ENCODE measurements at regions not wholly inside any gene's neighbourhood (a gene's known extent, or its start where the extent isn't known, plus 50 kb on each side); places are given as distances from the start of the nearest gene placed in this dataset.

DNA sequence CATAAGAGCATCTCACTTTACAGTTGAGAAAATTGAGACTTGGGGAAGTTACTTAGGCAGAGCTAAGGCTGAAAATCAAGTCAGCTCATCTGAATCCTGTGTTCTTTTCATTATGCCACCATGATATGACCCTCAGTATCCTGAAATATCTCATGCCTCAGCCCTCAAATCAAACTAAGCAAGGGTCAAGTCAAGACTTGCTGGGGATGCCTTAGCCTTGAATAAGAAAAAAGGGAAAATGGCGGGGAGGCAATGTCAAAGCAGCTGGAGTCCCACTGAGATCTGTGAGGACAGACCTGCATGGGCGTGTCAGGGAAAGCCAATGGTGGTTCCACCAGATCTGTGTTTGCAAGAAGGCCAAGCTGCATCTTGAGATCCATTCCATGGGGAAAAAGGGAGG is 91.0 kb upstream of the CACUL1 start:
- DNase-seq (ENCODE audit: low spot score), result no peak

DNA sequence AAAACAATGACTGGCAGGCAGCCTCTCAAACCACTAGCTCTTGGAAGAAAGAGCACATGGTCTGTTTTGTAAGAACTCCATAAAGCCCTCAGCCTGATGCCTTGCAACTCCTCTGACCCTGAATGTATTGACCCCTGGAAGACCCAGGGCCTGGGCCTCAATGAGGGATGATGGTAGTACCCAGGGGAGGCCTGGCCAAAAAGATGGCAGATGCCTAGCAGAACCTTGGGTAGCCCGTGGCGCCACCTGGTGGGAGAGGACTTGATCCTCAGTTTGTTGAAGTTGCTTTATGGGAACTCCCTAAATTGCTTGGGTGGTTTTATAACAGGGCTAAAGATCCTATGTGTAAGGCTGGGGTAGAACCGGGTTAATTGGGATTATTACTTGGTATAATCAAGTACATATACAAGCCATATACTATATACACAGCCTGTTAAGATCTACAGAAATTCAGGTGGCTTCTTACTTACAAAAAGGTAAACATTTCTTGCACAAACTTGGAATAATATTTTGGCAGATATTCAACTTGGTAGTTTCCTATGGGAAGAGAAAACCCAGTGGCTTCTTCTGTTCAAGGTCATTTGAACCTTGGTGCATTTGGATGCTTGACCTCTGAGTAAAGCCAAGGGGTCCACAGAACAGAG is 95.8 kb upstream of the CACUL1 start:
- peak; percentile 53 for DNase-seq (ENCODE audit: low spot score)
- TF ChIP-seq, protein P1, sequence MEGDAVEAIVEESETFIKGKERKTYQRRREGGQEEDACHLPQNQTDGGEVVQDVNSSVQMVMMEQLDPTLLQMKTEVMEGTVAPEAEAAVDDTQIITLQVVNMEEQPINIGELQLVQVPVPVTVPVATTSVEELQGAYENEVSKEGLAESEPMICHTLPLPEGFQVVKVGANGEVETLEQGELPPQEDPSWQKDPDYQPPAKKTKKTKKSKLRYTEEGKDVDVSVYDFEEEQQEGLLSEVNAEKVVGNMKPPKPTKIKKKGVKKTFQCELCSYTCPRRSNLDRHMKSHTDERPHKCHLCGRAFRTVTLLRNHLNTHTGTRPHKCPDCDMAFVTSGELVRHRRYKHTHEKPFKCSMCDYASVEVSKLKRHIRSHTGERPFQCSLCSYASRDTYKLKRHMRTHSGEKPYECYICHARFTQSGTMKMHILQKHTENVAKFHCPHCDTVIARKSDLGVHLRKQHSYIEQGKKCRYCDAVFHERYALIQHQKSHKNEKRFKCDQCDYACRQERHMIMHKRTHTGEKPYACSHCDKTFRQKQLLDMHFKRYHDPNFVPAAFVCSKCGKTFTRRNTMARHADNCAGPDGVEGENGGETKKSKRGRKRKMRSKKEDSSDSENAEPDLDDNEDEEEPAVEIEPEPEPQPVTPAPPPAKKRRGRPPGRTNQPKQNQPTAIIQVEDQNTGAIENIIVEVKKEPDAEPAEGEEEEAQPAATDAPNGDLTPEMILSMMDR (IDR thresholded peaks at IDR 0.05; ENCODE audit: extremely low read depth, missing control alignments), result peak; percentile 48

More for the DNA sequence above, 91.0 kb upstream of the CACUL1 start:
- TF ChIP-seq, protein P1 (IDR thresholded peaks at IDR 0.05; ENCODE audit: extremely low read depth, missing control alignments), result no peak

DNA sequence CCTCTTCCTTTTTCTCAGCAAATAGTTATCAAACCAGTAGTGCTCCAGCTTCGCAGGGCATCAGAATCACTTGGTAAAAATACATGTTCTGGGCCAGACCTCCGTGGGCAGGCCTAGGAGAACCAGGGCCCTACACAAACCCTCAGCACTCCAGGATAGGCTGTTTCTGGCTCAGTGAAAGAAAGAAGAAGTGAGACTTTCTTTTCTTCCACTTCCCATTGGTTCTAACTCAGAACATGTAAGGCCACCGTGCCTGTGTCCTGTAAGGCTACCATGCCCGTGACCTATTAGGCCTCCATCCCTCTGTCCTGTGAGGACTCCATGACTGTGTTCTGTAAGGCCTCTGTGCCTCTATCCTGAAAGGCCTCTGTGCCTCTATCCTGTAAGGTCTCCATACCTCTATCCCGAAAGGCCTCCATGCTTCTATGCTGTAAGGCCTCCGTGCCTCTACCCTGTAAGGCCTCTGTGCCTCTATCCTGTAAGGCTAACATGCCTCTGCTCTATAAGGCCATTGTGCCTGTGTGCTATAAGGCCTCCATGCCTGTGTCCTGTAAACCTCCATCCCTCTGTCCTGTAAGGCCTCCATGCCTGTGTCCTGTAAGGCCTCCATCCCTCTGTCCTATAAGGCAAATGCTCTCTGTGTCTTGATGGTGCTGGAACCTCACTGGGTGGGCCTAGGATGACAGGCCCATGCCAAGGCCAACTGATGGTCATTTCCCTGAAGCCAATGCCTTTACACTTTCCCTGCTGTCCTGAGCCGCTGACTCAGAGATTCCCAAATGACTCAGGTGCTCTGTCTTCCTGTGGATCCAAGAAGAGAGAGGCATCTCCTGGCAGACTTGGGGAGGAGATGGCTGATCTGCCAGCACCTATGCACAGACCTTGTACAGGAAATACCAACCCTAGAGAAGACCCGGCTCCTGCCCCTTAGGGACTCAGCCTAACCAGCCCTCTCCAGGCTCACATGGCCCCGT is 96.6 kb upstream of the CACUL1 start:
- TF ChIP-seq, protein P1 (IDR thresholded peaks at IDR 0.05; ENCODE audit: extremely low read depth, missing control alignments), result no peak
- DNase-seq (ENCODE audit: low spot score), result no peak

DNA sequence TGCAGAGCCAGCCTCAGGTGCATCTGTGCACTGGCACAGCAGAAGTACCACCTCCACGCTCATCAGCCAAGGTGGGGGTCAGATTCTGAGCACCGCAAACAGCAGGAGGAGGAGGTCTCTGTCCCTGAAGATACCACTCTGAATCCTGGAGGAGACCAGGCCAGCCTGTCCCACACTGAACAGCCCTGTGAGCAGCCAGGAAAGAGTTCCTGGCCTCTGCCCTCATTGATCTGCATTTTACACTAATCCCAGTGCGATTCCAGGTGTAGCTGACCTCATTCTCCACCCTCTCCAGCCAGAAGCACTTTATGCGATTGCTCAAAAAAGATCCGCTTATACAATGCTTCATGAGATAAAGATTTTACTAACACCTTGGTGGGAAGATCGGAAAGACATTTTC is 99.1 kb upstream of the CACUL1 start:
- no peak for DNase-seq (ENCODE audit: low spot score)

DNA sequence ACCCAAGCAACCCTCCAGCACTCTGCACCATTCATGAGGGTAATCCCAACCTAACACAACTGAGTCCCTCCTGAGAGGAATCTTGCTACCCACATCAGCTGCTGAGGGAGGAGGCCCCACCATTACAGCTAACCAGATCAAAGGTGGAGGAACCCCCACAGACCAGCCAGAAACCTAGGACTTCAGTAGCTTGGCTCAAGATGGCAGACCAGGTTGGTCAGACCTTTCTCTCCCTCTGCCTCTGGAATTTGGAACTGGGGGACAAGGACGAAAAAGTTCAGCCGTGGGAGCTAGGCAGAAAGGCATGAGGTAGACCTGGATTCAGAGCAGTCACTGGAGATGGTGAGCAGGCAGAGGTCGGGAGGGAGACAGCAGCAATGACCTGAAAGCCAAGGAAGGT is 101.3 kb upstream of the CACUL1 start:
- TF ChIP-seq, protein P1 (IDR thresholded peaks at IDR 0.05; ENCODE audit: extremely low read depth, missing control alignments), result no peak
- DNase-seq (ENCODE audit: low spot score), result no peak

More for the DNA sequence above, 99.1 kb upstream of the CACUL1 start:
- TF ChIP-seq, protein P1 (IDR thresholded peaks at IDR 0.05; ENCODE audit: extremely low read depth, missing control alignments), result no peak

DNA sequence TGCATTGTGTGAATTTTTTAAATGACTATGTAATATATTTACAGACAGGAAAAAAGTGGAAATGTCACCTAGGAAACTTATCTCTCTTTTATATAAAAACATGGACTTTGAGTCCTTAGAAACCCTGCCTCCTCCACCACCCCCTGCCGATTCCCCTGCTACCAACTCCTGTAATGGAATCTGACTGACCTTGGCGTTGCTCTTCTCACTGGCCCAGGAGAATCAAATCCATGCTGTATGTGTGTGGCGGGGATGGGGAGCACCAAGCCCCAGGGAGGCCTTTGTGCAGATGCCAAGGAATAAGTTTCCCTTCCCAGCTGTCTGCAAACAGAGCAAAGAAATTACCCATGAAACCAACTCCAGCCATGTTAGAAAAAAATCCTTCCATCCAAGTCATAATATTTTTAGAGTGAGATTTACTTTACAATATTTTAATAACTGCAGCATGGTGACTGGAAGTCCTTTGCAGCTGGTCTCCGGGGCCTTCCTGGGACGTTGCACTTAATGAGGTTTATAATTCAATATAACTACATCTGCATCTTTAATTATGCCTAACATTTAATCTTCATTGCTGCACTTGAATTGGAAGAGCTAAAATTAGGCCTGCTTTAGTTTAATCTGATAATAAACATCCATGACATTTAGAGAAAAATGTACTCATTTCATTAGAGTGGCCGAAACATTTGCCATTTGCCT is 111.4 kb upstream of the CACUL1 start:
- TF ChIP-seq, protein P1 (IDR thresholded peaks at IDR 0.05; ENCODE audit: extremely low read depth, missing control alignments), result no peak
- DNase-seq (ENCODE audit: low spot score), result no peak

Data from GM20000 (cell line).